ENCODE measurements at regions not wholly inside any gene's neighbourhood (a gene's known extent, or its start where the extent isn't known, plus 50 kb on each side); places are given as distances from the start of the nearest gene placed in this dataset.
A peak's percentile ranks its signal among the peaks of the same experiment; 100 is the strongest.

GRCh38 chr14:62280366-62280765 is 518.1 kb downstream of the SNAPC1 start:
- DNase-seq (ENCODE audit: low spot score): no peak

- no peak for DNase-seq (ENCODE audit: low spot score)
These were observed 521.6 kb downstream of the SNAPC1 start for GRCh38 chr14:62283837-62284236.

GRCh38 chr14:62289471-62289870 is 527.3 kb downstream of the SNAPC1 start:
- no peak for DNase-seq (ENCODE audit: low spot score)

GRCh38 chr14:62301080-62301479 is 538.9 kb downstream of the SNAPC1 start:
- no peak for DNase-seq (ENCODE audit: low spot score)

- DNase-seq (ENCODE audit: low spot score): no peak
These were observed 539.7 kb downstream of the SNAPC1 start for GRCh38 chr14:62301911-62302310.

GRCh38 chr14:62303437-62303836 is 541.2 kb downstream of the SNAPC1 start:
- no peak for DNase-seq (ENCODE audit: low spot score)

- peak; percentile 12 for DNase-seq (ENCODE audit: low spot score)
These were observed 542.0 kb downstream of the SNAPC1 start for GRCh38 chr14:62304257-62304656.

GRCh38 chr14:62307844-62308243 is 545.6 kb downstream of the SNAPC1 start:
- no peak for DNase-seq (ENCODE audit: low spot score)

- DNase-seq (ENCODE audit: low spot score): no peak
These were observed 546.1 kb downstream of the SNAPC1 start for GRCh38 chr14:62308316-62308715.

GRCh38 chr14:62308891-62309290 is 546.7 kb downstream of the SNAPC1 start:
- no peak for DNase-seq (ENCODE audit: low spot score)

GRCh38 chr14:62313212-62313611 is 551.0 kb downstream of the SNAPC1 start:
- DNase-seq (ENCODE audit: low spot score): no peak

GRCh38 chr14:62314221-62314620 is 552.0 kb downstream of the SNAPC1 start:
- DNase-seq (ENCODE audit: low spot score): no peak

GRCh38 chr14:62314871-62315270 is 552.7 kb downstream of the SNAPC1 start:
- DNase-seq (ENCODE audit: low spot score): no peak

- no peak for DNase-seq (ENCODE audit: low spot score)
These were observed 553.4 kb downstream of the SNAPC1 start for GRCh38 chr14:62315631-62316030.

- no peak for DNase-seq (ENCODE audit: low spot score)
These were observed 560.0 kb downstream of the SNAPC1 start for GRCh38 chr14:62322216-62322615.

- DNase-seq (ENCODE audit: low spot score): no peak
These were observed 567.2 kb downstream of the SNAPC1 start for GRCh38 chr14:62329427-62329826.

- DNase-seq (ENCODE audit: low spot score): no peak
These were observed 585.4 kb downstream of the SNAPC1 start for GRCh38 chr14:62347562-62348011.

GRCh38 chr14:62357362-62357761 is 595.1 kb downstream of the SNAPC1 start:
- DNase-seq (ENCODE audit: low spot score): no peak

- DNase-seq (ENCODE audit: low spot score): no peak
These were observed 601.9 kb downstream of the SNAPC1 start for GRCh38 chr14:62364161-62364560.

GRCh38 chr14:62364800-62365280 is 602.6 kb downstream of the SNAPC1 start:
- DNase-seq (ENCODE audit: low spot score): no peak

GRCh38 chr14:62369919-62370560 is 607.8 kb downstream of the SNAPC1 start:
- DNase-seq (ENCODE audit: low spot score): no peak

- DNase-seq (ENCODE audit: low spot score): no peak
These were observed 611.7 kb downstream of the SNAPC1 start for GRCh38 chr14:62373944-62374343.

GRCh38 chr14:62378057-62378456 is 615.8 kb downstream of the SNAPC1 start:
- DNase-seq (ENCODE audit: low spot score): no peak

Measured in HuH-7 (cell line).